ENCODE measurements at regions not wholly inside any gene's neighbourhood (a gene's known extent, or its start where the extent isn't known, plus 50 kb on each side); places are given as distances from the start of the nearest gene placed in this dataset.
"Not testable (repeated sequence)": the region's sequence is repeated elsewhere in the genome, so short reads cannot be mapped to it uniquely, and the experiment has no call there.

DNA sequence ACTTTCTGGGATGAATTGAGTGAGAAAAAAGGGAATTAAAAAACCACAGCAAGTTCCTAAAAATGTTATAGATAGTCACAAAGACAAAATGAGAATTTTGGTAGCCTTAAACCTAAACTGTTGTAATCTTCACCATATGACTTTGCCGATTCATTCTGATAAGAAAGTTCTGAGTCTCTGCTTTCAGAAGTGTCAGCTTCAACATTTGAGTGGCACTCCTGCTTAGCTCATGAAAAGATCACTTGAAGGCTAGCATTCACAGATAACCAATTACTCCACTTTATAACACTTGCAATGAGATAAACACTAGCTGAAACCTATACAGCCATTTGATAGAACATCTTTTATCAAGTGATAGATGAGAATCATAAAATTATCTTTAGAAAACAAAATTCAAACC is 288.1 kb upstream of the POU1F1 start:
- no peak for DNase-seq

GRCh38 chr3:87563712-87564111 is 287.3 kb upstream of the POU1F1 start:
- DNase-seq = no peak

GRCh38 chr3:87558492-87558891 is 282.1 kb upstream of the POU1F1 start:
- DNase-seq = no peak

- DNase-seq = no peak
Observed at GRCh38 chr3:87555290-87555689, 278.9 kb upstream of the POU1F1 start.

DNA sequence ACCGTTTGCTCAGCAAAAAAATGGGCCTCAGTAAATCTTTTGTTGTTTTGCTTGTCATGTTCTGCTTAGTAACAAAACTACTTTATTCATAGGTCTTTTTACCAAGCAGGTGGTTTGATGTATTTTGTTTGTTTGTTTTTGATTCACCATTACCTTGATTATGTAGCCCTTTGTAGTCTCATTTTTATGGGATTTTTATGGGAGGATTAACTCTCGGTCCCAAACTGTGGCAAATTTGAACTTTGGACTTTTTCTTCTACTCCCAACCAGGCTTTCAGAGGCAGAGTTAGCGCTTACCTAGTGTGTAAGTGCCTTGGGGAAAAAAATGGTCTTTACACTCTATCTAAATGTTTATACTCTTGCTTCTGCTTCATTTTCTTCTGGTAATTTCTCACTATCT is 276.7 kb upstream of the POU1F1 start:
- no peak for DNase-seq

DNA sequence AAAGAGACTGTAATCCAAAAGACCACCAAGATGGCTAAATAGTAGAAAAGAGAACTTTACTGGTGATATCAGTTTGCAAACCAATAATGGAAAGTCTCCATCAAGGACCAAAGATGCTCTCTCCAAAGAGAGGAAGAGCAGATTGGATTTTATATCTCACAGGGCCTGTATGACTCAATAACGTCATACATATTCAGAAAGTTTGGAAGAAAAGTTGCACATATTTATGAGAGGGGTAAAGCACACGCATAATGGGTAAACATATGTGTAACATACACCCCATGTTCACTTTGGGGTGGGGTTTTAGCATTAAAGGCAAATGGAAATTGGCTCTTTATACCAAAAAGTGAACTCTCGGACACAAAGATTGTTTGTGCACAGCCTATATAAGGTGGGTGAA is 274.5 kb upstream of the POU1F1 start:
- DNase-seq = no peak

DNA sequence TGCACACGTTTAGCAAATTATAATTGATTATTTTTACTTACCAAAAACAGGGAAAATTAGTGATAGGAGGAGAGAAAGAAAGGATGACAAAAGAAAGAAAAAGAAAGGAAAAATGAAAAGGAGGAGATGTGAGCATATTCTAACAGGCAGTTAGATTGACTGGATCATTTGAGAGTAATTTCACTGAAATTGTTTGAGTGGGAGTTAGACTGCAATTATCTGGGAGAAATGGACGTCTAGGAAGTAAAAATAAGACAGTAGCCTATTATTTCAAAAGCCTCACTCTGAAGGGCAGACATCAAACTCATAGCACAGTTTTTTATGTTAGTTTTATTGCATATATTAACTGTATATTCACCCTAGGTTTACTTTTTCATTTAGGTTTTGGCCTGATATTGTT is 272.8 kb upstream of the POU1F1 start:
- no peak for DNase-seq

DNA sequence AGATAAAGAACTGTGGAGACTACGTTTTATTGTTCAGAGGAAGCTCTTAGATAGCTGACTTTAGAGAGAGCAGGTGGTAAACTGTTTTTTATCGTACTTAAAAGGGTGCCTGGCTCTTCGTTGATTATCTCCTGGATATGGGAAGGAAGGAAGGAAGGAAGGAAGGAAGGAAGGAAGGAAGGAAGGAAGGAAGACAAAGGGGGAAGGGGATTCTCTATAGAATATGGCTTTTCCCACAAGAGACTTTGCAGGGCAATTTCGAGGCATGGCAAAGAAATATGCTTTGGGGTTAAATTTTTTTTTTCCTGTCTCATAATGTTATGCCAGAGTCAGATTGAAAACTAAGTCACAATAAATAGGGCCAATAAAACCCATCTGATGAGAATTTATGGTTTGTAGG is 271.9 kb upstream of the POU1F1 start:
- DNase-seq = no peak

GRCh38 chr3:87546216-87546615 is 269.8 kb upstream of the POU1F1 start:
- no peak for DNase-seq

GRCh38 chr3:87543408-87543807 is 267.0 kb upstream of the POU1F1 start:
- not testable (repeated sequence) for DNase-seq

DNA sequence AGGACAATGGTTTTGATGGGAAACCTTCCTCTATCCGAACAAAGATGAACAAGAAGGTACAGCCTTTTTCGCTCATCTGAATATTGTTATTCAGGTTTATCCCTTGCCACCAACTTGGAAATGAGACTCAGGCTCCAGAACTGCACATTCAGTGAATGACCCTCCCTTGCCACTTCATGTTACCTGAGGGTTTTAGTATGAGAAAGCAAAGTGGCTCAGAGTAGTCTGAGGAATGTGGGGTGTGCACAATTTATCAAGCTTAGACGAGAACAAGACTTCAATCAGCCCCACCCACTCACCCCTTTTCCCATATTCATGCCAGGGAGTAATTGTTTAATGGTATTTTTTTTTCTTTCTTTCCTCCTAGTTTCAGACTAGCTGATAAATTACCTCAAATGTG is 265.3 kb upstream of the POU1F1 start:
- DNase-seq = no peak

DNA sequence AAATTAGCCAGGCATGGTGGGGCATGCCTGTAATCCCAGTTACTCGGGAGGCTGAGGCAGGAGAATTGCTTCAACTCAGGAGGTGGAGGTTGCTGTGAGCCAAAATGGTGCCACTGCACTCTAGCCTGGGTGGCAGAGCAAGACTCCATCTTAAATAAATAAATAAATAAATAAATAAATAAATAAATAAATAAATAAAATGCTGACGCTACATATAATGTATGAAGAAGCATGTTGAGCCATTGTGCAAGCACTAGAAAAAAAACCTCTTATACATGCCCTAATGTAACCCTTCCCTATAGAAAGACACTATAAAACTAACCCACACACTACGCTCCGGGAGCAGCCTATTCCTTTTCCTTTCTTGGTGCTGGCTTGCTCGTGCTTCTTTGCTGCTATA is 262.3 kb upstream of the POU1F1 start:
- not testable (repeated sequence) for DNase-seq

DNA sequence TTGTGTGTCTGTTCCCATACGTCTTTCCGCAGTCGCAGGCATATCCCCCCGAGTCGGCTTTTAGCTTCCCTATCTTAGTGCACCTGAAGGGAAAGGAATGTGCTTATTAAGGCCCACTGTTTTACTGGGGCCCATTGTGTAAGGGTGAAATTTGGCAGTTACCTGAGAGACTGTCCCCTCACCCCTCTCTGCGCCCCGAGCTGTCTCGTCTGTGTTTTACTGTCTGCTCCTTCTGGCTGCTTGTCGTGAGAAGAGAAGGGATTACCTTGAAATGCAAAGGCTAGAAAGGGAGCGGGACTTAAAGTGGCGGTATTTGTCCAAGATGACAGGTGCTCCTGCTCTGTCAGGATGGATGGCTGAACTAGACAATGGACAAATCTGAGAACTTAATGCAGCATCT is 233.0 kb upstream of the POU1F1 start:
- DNase-seq = peak; percentile 1

DNA sequence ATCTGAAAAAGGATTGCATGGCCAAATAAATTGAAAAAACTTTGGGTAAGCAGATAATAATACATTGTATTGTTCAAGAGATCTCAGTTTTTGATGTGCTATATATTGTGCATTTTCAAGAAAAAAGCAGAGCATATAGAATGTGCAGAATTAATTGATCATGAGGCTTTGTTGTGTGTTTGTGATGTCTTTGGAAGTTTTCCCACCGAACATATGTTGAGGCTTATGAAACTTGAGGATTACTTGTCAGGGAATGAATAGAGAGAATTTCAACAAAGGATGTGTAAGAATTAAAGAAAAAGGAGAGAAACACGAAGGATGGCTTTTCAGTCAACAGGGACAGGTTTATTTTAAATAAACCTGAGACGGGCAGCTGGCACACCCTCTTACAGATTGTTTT is 232.5 kb upstream of the POU1F1 start:
- DNase-seq = no peak

GRCh38 chr3:87507753-87508152 is 231.4 kb upstream of the POU1F1 start:
- no peak for DNase-seq

- DNase-seq = peak; percentile 62
Observed at GRCh38 chr3:87503900-87504498, 227.6 kb upstream of the POU1F1 start.

GRCh38 chr3:87501076-87501475 is 224.7 kb upstream of the POU1F1 start:
- no peak for DNase-seq

DNA sequence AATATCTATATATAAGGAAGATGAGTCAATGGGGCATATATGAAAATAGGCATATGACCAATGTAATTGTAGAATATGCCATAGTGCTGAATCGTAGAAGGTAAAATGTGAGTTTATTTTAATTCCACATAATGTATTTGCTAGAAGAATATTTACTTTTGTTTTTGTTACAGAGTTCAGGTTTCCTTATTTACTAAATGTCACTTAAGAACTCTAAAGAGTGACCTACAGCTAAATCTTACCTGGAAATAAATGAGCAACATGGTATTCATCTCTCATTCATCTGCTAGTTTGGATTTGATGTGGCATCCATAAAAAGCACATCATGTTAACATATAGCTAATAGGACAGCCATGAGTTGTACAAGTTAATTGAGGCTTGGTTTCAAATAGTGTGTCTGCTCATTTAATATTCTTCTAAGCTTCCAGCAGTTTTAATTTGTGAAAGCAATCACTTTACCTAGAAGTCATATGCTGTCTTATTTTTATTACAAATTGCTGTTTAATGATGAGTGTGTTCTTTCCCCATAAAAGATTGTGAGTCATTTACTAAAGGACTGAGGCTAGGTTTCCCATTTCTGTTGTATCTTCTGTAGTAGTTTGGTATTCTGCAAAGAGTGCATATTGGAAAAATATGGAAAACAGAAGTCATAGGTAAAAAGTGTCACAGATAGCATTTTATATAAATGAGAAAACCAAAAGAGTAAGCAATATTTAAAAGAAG is 222.1 kb upstream of the POU1F1 start:
- no peak for DNase-seq

- DNase-seq = no peak
Observed at GRCh38 chr3:87495938-87496337, 219.6 kb upstream of the POU1F1 start.

GRCh38 chr3:87494264-87494663 is 217.9 kb upstream of the POU1F1 start:
- no peak for DNase-seq

- DNase-seq = no peak
Observed at GRCh38 chr3:87491843-87492242, 215.5 kb upstream of the POU1F1 start.

GRCh38 chr3:87489892-87490291 is 213.5 kb upstream of the POU1F1 start:
- no peak for DNase-seq

GRCh38 chr3:87488765-87489164 is 212.4 kb upstream of the POU1F1 start:
- DNase-seq = no peak

GRCh38 chr3:87486635-87487034 is 210.3 kb upstream of the POU1F1 start:
- DNase-seq = not testable (repeated sequence)

DNA sequence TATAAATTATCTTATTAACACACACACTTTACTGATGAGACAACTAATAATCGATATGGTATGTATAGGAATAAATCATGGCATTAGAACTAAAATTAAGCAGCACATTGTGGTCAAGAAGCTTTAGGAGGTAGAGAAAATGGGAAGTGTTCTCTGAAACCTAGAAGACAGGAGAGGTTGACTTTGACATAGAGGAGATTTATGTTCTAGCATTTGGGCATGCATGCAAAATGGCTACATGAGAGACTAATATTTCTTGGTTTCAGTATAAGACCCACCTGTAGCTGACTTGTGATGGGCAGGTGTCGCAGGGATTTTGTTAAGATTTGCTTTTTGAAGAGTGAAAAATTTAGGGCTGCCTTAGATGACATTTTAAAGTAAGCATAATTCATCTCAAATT is 209.7 kb upstream of the POU1F1 start:
- no peak for DNase-seq

All from NCI-H69 (cell line).